ENCODE measurements at regions not wholly inside any gene's neighbourhood (a gene's known extent, or its start where the extent isn't known, plus 50 kb on each side); places are given as distances from the start of the nearest gene placed in this dataset.

GRCh38 chr4:4671774-4672349 is 130.0 kb upstream of the STX18 start:
- TF ChIP-seq CTCF (IDR thresholded peaks at IDR 0.05; ENCODE audit: poor library complexity) (no peak), EZH2phosphoT487 (IDR thresholded peaks at IDR 0.05; ENCODE audit: low read depth, severe bottlenecking, unreplicated experiment) (no peak)

All from hepatocyte (in vitro differentiated cells).